Thyroid gland (tissue), 4 donors: ENCODE measurements at regions not wholly inside any gene's neighbourhood (a gene's known extent, or its start where the extent isn't known, plus 50 kb on each side); places are given as distances from the start of the nearest gene placed in this dataset.

Experiments
- DNase-seq, 2 donors: peaks; one replicate each; pipeline ENCODE4 v3.0.0-alpha.2; 2019
- H3K27ac ChIP-seq, 3 donors: fragments of 200-600 bp; sonication (generic); 1 replicate in 2 of 3; 2 replicates in 1 of 3; pipeline ENCODE4 v1.5.1; 2016 to 2019; ENCODE audit warnings: mild to moderate bottlenecking in 1 of 3, moderate library complexity in 1 of 3
- H3K27me3 ChIP-seq: fragments of 200-600 bp; sonication (generic); one replicate; pipeline ENCODE4 v1.5.1; 2019
- H3K36me3 ChIP-seq, 2 donors: fragments of 200-600 bp; sonication (generic); one replicate each; pipeline ENCODE4 v1.5.1; 2016 to 2019
- H3K4me1 ChIP-seq, 2 donors: fragments of 200-600 bp; sonication (generic); one replicate each; pipeline ENCODE4 v1.5.1; 2017 to 2019
- H3K4me3 ChIP-seq, 3 donors: fragments of 200-600 bp; sonication (generic); replicated peaks in 1 of 3; 1 replicate in 2 of 3; 2 replicates in 1 of 3; pipeline ENCODE4 v1.5.1; 2016; ENCODE audit warnings: mild to moderate bottlenecking in 1 of 3
- H3K9me3 ChIP-seq: fragments of 200-600 bp; sonication (generic); one replicate; pipeline ENCODE4 v1.5.1; 2017
- CTCF ChIP-seq, 6 experiments: fragments of 200-600 bp in 3 of 6; fragments of 450-650 bp in 3 of 6; sonication (generic) in 3 of 6; IDR thresholded peaks; one replicate each; pipeline ENCODE4 v1.5.1; 2016 to 2019; ENCODE audit warnings: antibody characterized with exemption in 6 of 6, mild to moderate bottlenecking in 2 of 6, inconsistent platforms in 1 of 6, moderate library complexity in 1 of 6
- POLR2A ChIP-seq, 2 donors: fragments of 450-650 bp; IDR thresholded peaks; one replicate each; pipeline ENCODE4 v1.6.1; 2017; ENCODE audit warnings: antibody characterized with exemption in 2 of 2, mild to moderate bottlenecking in 2 of 2, moderate library complexity in 1 of 2
- WGBS, 2 donors: methylation state at CpG; one replicate each; pipeline ENCODE4 v1.1.5; 2017; 5-methylcytosine and 5-hydroxymethylcytosine counted together
- intact Hi-C: fragments of 100-400 bp; cut with DNase I; formaldehyde crosslinking; loops from one replicate; pipeline ENCODE4 v1.15.1; 2023

GRCh38 chr6:170053966-170054661, 236.8 kb downstream of the DLL1 start:
- Histone ChIP-seq H3K9me3 (no peaks in the 10 kb centered on the region), H3K36me3 (no peaks in the 10 kb centered on the region), H3K27ac (no peak overlapping the region), H3K4me3 (no peak overlapping the region), H3K27me3 (no peaks in the 10 kb centered on the region), H3K4me1 (peaks cover 8 to 22% of the 10 kb centered on the region in 2 donors)
- WGBS, 2 donors = 71 to 72% methylated on average over 18 of the region's 18 CpGs
- TF ChIP-seq CTCF (IDR thresholded peaks at IDR 0.05) (no peak), POLR2A (IDR thresholded peaks at IDR 0.05) (no peak)
- no peak for DNase-seq
- intact Hi-C loops = no loop called here

- Histone ChIP-seq H3K27me3 (no peaks in the 10 kb centered on the region), H3K4me1 (peaks cover 8 to 22% of the 10 kb centered on the region in 2 donors), H3K9me3 (no peaks in the 10 kb centered on the region), H3K27ac (no peak overlapping the region), H3K36me3 (no peaks in the 10 kb centered on the region), H3K4me3 (no peak overlapping the region)
- intact Hi-C loops = no loop called here
- no peak for TF ChIP-seq CTCF (IDR thresholded peaks at IDR 0.05)
- TF ChIP-seq POLR2A (IDR thresholded peaks at IDR 0.05) = no peak
- 89 to 90% methylated on average over 22 to 27 of the region's 27 CpGs for WGBS, 2 donors
- no peak for DNase-seq
Observed at GRCh38 chr6:170052991-170053821, 237.7 kb downstream of the DLL1 start.

- no peaks in the 10 kb centered on the region for H3K36me3 ChIP-seq
- peaks cover 8 to 22% of the 10 kb centered on the region in 2 donors for H3K4me1 ChIP-seq
- intact Hi-C loops = no loop called here
- H3K27me3 ChIP-seq = no peaks in the 10 kb centered on the region
- no peak overlapping the region for H3K4me3 ChIP-seq
- DNase-seq = no peak
- no peak overlapping the region for H3K27ac ChIP-seq
- H3K9me3 ChIP-seq = no peaks in the 10 kb centered on the region
- 87 to 89% methylated on average over 23 to 24 of the region's 30 CpGs for WGBS, 2 donors
- TF ChIP-seq POLR2A (IDR thresholded peaks at IDR 0.05) (no peak), CTCF (IDR thresholded peaks at IDR 0.05) (no peak)
Observed at GRCh38 chr6:170051229-170052172, 239.4 kb downstream of the DLL1 start.

GRCh38 chr6:170050591-170051041, 240.3 kb downstream of the DLL1 start:
- DNase-seq = no peak
- no peaks in the 10 kb centered on the region for H3K36me3 ChIP-seq
- peak overlapping the region in 1 of 3 donors; percentile 74 for H3K27ac ChIP-seq
- intact Hi-C loops = no loop called here
- TF ChIP-seq POLR2A (IDR thresholded peaks at IDR 0.05) = no peak
- TF ChIP-seq CTCF (IDR thresholded peaks at IDR 0.05) = no peak
- H3K9me3 ChIP-seq = no peaks in the 10 kb centered on the region
- no peaks in the 10 kb centered on the region for H3K27me3 ChIP-seq
- H3K4me1 ChIP-seq = peaks cover 8 to 22% of the 10 kb centered on the region in 2 donors
- 77 to 83% methylated on average over 14 to 15 of the region's 15 CpGs for WGBS, 2 donors
- no peak overlapping the region for H3K4me3 ChIP-seq
